Adipocyte (in vitro differentiated cells): ENCODE measurements at regions not wholly inside any gene's neighbourhood (a gene's known extent, or its start where the extent isn't known, plus 50 kb on each side); places are given as distances from the start of the nearest gene placed in this dataset.
A peak's percentile ranks its signal among the peaks of the same experiment; 100 is the strongest.

Experiments
- DNase-seq: peaks from one replicate; pipeline ENCODE4 v3.0.0-alpha.2; 2015; ENCODE audit warnings: low read depth
- H3K27me3 ChIP-seq: replicated peaks from 2 replicates; pipeline ENCODE4 v1.7.0; 2013; ENCODE audit warnings: mild to moderate bottlenecking, low read length, moderate library complexity; ENCODE audit not compliant: control insufficient read depth, insufficient read depth
- H3K36me3 ChIP-seq: 2 replicates; pipeline ENCODE4 v1.7.0; 2013; ENCODE audit warnings: low read length, mild to moderate bottlenecking, moderate library complexity; ENCODE audit not compliant: control insufficient read depth, insufficient read depth, severe bottlenecking
- H3K4me1 ChIP-seq: 2 replicates; pipeline ENCODE4 v1.7.0; 2013; ENCODE audit warnings: mild to moderate bottlenecking, low read length, moderate library complexity; ENCODE audit not compliant: control insufficient read depth, insufficient read depth
- H3K4me3 ChIP-seq: 2 replicates; pipeline ENCODE4 v1.7.0; 2013; ENCODE audit warnings: mild to moderate bottlenecking, low read length, moderate library complexity
- H3K9ac ChIP-seq: 2 replicates; pipeline ENCODE4 v1.7.0; 2013; ENCODE audit warnings: mild to moderate bottlenecking, low read length, moderate library complexity
- H3K9me3 ChIP-seq: 2 replicates; pipeline ENCODE4 v1.7.0; 2013; ENCODE audit warnings: mild to moderate bottlenecking, low read length, moderate library complexity; ENCODE audit not compliant: control insufficient read depth

DNA sequence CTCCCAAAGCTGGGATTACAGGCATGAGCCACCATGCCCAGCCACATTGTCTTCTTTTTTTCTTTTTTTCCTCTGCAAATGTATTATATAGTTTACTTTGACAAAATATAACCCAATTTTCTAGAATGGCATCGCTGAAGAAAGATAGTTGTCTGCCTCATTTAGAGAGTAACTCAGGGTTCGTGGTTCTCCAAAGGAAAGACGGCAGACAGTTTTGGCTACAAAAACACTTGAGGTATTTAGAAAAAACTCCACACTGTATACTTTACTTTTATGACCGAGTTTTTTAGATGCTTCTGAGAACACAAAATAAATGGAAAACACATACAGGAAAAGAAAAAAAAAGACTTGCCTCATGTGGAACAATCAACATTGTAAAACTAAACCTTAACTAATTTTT lies 369.1 kb upstream of the ATP2B1 start:
- H3K4me1 ChIP-seq = no peaks in the 10 kb centered on the region
- H3K4me3 ChIP-seq = no peak overlapping the region
- no peak overlapping the region for H3K9ac ChIP-seq
- no peak for DNase-seq
- H3K27me3 ChIP-seq = no peaks in the 10 kb centered on the region
- H3K9me3 ChIP-seq = no peaks in the 10 kb centered on the region
- no peaks in the 10 kb centered on the region for H3K36me3 ChIP-seq

DNA sequence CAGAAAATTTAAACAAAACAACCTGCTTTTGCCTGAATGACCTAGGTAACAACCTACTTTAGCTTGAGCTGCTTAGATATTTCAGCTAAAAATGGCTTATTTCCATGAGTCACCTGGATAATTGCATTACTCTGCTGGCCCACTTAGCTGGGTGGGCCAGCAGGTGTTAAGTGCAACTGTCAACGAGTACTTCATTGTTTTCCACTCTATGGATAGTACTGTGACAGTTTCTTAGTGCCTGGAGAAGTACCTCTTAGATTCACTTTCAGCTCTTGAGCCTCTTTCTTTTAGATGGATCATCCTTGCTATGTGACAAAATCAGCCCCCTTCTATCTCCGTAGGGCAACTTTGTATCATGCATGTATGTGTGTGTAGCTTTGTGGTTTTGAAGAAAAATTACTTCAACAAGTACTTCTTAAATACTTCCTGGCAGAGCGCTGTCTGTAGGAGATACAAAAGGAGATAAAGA lies 368.2 kb upstream of the ATP2B1 start:
- H3K4me1 ChIP-seq = no peaks in the 10 kb centered on the region
- no peak for DNase-seq
- no peak overlapping the region for H3K9ac ChIP-seq
- no peaks in the 10 kb centered on the region for H3K36me3 ChIP-seq
- no peak overlapping the region for H3K4me3 ChIP-seq
- H3K9me3 ChIP-seq = no peaks in the 10 kb centered on the region
- H3K27me3 ChIP-seq = no peaks in the 10 kb centered on the region

DNA sequence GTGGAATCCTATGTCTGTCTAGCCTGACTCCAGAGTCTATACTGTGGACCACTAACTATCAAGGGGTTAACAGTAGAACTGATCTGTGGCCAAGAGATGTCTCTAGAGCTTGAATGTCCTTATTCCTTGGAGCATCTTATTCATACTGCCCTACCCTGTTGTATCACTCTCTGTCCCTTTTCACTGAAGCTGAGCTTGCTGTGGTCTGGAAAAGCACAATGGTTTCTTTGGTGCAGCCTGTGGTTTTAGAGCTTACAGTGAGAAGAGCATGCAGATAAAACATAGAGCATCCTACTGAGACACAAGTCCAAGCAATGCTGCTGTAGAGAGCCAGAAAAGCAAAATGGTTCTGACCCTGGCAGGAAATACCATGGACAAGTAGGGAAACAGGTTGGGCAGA lies 367.0 kb upstream of the ATP2B1 start:
- Histone ChIP-seq H3K36me3 (no peaks in the 10 kb centered on the region), H3K4me3 (no peak overlapping the region)
- DNase-seq = no peak

DNA sequence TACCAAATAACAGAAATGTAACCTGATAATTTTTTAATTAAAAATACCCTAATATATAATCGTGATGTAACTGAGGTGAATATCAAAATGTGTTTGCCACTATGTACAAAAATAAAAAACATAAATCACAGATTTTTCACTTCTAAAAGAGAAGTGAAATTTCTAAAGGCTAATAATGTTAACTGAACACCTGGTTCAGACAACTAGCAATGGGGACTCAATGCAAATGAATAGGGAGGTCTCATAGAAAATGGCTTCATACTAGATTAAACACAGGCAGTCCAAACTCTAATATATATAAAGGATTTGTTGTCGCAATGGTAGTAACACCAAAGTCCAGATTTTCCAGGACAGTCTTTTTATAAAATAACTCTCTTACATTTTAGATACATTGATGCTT lies 365.4 kb upstream of the ATP2B1 start:
- Histone ChIP-seq H3K4me1 (no peaks in the 10 kb centered on the region), H3K27me3 (no peaks in the 10 kb centered on the region), H3K36me3 (no peaks in the 10 kb centered on the region), H3K9ac (no peak overlapping the region), H3K9me3 (no peaks in the 10 kb centered on the region), H3K4me3 (no peak overlapping the region)
- no peak for DNase-seq

More for the DNA sequence above, 367.0 kb upstream of the ATP2B1 start:
- Histone ChIP-seq H3K9ac (no peak overlapping the region), H3K9me3 (no peaks in the 10 kb centered on the region), H3K27me3 (no peaks in the 10 kb centered on the region), H3K4me1 (no peaks in the 10 kb centered on the region)

DNA sequence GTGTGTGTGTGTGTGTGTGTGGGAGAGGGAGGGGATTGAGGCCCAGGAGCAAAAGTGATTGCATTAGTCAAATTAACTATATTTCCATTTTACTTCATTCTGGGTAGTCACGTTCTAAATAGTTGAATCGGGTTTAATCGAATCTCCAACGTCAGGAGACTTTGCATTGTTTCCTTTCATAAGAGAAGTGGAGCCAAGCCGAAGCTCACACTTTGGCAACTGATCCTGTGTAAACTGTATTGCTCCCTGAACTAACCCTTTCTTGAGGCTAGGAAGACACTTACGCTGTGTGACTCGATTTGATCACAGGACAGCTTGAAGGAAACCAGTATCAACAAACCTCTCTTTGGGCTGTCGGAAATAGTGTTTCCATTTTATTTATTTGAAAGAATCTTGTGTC lies 363.4 kb upstream of the ATP2B1 start:
- no peaks in the 10 kb centered on the region for H3K36me3 ChIP-seq
- no peaks in the 10 kb centered on the region for H3K9me3 ChIP-seq
- H3K27me3 ChIP-seq = no peaks in the 10 kb centered on the region
- no peak overlapping the region for H3K9ac ChIP-seq
- no peak overlapping the region for H3K4me3 ChIP-seq
- no peaks in the 10 kb centered on the region for H3K4me1 ChIP-seq
- no peak for DNase-seq

DNA sequence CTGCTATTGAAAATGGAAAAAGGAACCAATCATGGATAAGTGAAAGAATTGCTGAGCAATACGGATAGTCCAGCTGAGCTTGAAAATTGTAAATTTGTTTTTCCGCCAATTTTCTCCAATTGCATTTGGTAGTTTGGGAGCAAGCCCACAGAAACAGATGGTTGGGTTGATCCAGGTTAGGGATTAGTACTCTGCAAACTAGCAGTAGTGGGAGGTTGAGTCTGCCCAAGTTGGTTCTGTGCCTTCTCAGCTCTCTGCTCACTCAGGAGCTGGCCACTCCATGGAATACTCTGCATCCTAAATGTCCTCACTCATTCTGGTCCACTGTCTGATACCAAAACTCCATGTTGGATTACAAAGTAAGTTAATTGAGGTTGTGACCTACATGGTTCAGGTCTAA lies 361.1 kb upstream of the ATP2B1 start:
- Histone ChIP-seq H3K4me3 (no peak overlapping the region), H3K9me3 (no peaks in the 10 kb centered on the region), H3K4me1 (peaks cover 3% of the 10 kb centered on the region), H3K27me3 (no peaks in the 10 kb centered on the region), H3K9ac (no peak overlapping the region), H3K36me3 (no peaks in the 10 kb centered on the region)
- no peak for DNase-seq

DNA sequence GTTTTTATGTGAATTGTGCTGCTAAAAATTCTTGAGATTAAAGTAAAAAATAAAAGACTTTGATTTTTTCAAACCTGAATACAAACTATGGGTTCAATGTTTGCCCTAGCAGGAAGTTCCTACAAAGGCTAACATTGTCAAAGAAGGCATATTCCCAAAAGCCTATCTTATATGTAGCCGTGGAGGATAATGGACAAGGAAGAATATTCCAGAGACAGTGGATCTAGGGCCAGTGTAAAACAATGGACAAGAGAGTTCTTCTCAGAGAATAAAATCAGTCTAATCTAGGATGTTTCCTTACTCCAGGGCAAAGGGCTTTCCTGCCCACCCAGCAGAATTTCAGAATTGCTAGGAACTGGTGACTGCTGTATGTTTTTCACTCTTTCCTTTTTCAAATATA lies 359.2 kb upstream of the ATP2B1 start:
- no peak for DNase-seq
- Histone ChIP-seq H3K4me3 (no peak overlapping the region), H3K4me1 (peaks cover 6% of the 10 kb centered on the region), H3K9ac (no peak overlapping the region), H3K9me3 (no peaks in the 10 kb centered on the region), H3K36me3 (no peaks in the 10 kb centered on the region), H3K27me3 (no peaks in the 10 kb centered on the region)

DNA sequence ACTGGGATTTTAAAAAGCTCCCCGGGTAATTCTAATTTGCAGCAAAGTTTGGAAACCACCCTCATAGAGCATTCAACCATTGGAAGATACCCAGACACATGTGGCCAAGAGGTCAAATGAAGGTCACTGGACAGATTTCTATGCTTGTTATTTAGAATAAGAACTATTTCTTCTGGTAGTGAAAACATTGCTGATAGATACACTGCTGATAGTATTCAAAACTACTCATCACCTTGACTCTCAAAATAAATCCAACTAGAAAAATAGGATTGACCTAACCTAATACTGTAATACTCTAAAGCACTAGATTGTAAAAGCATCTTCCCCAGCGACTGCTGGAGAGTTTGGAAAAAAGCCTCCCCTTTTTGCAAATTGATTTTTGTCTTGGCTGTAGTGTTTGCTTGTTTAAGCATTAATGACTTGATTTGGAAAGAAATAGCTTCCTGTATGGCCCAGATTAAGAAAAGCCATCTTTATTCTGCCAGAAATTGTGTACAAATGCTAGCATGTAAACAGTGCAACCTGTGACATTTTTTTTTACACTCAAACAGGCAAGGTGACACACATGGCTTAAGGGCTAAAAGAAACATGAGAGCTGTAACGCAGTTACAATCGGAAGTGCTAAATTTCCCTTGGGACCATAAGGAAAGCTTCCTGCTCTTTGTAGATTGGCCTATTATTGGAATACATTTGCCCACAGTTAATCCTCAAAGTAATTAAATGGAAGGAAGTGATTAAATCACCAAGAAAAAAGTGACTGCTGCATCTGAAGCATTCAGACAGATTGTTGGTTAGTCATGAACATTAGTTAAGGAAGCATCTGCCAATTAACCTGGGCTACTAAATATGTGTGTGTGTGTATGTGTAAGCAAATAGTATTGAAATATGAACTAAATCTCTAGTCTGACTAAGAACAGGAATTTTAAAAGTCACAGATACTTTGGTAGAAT lies 356.5 kb upstream of the ATP2B1 start:
- no peaks in the 10 kb centered on the region for H3K9me3 ChIP-seq
- DNase-seq = no peak

DNA sequence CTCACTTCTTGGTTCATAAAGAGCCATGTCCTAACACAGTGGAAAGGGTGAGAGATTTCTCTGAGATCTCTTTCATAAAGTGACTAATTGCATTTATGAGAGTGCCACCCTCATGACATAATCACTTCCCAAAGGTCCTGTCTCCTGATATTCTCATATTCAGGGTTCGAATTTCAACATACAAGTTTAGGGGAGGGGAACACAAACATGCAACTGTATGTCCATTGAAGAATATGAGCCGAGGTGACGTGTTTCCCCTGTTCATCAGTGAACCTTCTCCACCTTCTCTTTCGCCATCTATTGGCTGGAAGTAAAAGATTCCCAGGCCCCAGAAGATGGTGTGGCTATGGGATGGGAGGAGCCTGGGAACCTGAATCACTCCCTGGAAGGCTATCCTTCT lies 354.2 kb upstream of the ATP2B1 start:
- Histone ChIP-seq H3K36me3 (no peaks in the 10 kb centered on the region), H3K27me3 (no peaks in the 10 kb centered on the region), H3K9ac (no peak overlapping the region), H3K4me3 (no peak overlapping the region), H3K4me1 (peaks cover 26% of the 10 kb centered on the region), H3K9me3 (no peaks in the 10 kb centered on the region)
- no peak for DNase-seq

More for the DNA sequence above, 356.5 kb upstream of the ATP2B1 start:
- no peaks in the 10 kb centered on the region for H3K27me3 ChIP-seq
- H3K9ac ChIP-seq = no peak overlapping the region
- no peaks in the 10 kb centered on the region for H3K36me3 ChIP-seq
- H3K4me3 ChIP-seq = no peak overlapping the region
- H3K4me1 ChIP-seq = peaks cover 11% of the 10 kb centered on the region

DNA sequence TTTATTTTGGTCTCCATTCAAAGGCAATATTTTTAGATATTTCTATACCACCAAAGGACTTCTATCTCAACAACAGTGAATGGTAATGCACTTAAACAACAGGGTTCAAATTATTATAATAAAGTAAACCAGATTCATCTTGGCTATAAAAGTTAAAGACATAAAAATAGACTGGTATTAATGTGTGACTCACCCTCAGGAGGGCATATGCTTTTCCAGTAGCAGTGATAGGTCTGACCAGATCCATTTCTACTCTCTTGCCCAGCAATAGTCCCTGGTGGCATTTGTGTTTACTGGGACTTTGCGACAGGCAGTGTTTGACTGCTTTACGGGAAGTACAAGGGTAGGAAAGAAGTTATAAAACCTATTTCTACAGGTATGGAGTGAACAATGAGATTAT lies 353.2 kb upstream of the ATP2B1 start:
- no peak overlapping the region for H3K4me3 ChIP-seq
- H3K9ac ChIP-seq = no peak overlapping the region
- H3K36me3 ChIP-seq = no peaks in the 10 kb centered on the region
- no peaks in the 10 kb centered on the region for H3K27me3 ChIP-seq
- H3K9me3 ChIP-seq = no peaks in the 10 kb centered on the region
- peaks cover 26% of the 10 kb centered on the region for H3K4me1 ChIP-seq
- no peak for DNase-seq

DNA sequence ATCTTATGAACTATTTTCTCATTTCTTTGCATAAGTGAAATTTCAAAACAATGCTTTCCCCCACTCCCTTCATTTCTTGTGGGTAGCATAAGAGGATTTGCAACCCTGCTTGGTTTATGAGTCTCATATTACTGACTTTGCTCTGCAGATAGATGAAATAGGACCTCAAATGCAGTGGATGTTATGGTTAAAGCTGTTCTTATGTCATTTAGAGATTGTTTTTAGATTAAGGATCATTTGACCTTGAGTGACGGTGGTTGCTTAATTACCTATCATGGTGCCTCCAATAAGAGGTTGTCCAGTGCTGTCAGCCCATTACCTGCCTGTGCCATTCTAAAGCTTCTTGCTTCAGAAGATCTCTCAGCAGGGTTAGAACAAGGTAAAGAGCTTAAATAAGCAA lies 351.4 kb upstream of the ATP2B1 start:
- H3K4me1 ChIP-seq = peaks cover 26% of the 10 kb centered on the region
- H3K36me3 ChIP-seq = no peaks in the 10 kb centered on the region
- no peak overlapping the region for H3K4me3 ChIP-seq
- no peaks in the 10 kb centered on the region for H3K27me3 ChIP-seq
- DNase-seq = peak; percentile 16
- no peaks in the 10 kb centered on the region for H3K9me3 ChIP-seq
- H3K9ac ChIP-seq = no peak overlapping the region
